ENCODE measurements at regions not wholly inside any gene's neighbourhood (a gene's known extent, or its start where the extent isn't known, plus 50 kb on each side); places are given as distances from the start of the nearest gene placed in this dataset.

DNA sequence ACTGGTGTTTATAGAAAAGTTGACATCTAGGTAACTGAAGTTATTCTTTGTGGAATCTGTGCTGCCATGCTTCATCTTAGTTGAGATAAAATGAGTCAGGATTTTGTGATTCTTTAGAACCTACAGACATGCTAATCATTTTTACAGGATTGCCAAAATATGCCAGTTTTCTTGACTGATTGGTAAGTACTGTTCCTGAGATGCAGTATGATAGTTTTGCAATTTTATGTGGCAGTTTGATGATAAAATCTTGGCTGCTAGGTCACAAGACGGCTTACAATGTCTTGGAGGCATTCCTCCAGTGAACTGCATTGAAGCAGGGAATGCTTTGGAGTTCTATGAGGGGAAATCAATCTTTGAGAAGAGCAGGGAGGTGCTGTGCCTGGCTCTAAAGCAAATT is 104.4 kb upstream of the ESX1 start:
- H3K27ac Mint-ChIP-seq: no peak overlapping the region

DNA sequence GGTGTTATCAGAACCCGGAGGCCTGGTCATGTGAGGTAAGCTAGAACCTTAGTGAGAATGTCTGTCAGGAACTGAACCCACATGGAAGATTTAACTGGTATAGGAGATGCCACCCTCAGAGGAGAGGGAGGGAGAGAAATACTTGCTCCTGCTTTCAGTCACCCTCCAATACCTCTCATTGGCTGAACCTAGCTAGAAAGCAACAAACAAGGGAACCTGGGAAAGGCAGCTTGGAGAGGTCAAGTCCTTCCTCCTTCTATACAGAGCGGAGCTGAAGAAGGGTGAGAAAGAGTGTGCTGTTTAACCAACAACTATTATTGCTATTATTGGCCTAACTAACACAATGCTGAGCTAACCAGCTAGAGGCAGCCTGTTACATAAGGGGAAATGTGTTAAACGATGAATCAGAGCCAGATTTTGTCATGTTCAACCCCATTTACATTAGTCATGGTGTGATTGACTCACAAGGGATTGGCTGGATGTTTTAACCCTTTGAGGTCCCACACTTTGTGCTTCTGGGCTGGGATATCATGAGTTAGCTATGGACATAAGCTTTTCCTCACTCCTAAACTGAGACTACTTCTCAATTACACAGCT is 96.5 kb upstream of the ESX1 start:
- TF ChIP-seq CTCF (conservative IDR thresholded peaks at IDR 0.05): no peak

More for the DNA sequence above, 104.4 kb upstream of the ESX1 start:
- no peak overlapping the region for H3K4me3 Mint-ChIP-seq
- peaks cover 10% of the 10 kb centered on the region for H3K9me3 Mint-ChIP-seq
- TF ChIP-seq CTCF (conservative IDR thresholded peaks at IDR 0.05): no peak
- no peaks in the 10 kb centered on the region for H3K4me1 Mint-ChIP-seq (ENCODE audit: unreplicated experiment)
- DNase-seq (ENCODE audit: extremely low spot score, unreplicated experiment): no peak
- H3K36me3 Mint-ChIP-seq: no peaks in the 10 kb centered on the region
- peaks cover 7% of the 10 kb centered on the region for H3K27me3 Mint-ChIP-seq

DNA sequence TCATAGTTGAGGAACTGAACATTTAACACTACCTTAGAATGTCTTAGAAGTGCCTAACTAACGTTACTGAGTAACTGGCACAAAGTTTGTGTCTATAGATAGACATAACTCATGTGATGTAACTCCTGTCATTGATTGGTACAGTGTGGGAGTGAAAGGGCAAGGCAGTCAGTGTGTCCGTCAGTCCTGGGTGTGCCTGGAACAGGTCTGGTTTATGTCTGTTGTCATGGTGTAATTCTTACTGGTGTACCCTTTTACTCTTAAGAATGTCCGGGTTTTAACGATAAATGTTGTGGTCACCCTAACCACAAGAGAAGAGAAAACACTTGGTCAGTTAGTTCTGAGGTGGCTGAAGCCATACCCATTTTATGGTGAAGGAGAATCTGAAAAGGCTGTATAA is 93.1 kb upstream of the ESX1 start:
- H3K4me1 Mint-ChIP-seq (ENCODE audit: unreplicated experiment): no peaks in the 10 kb centered on the region
- no peak overlapping the region for H3K4me3 Mint-ChIP-seq
- TF ChIP-seq CTCF (conservative IDR thresholded peaks at IDR 0.05): no peak
- no peaks in the 10 kb centered on the region for H3K36me3 Mint-ChIP-seq
- H3K27ac Mint-ChIP-seq: no peak overlapping the region
- no peaks in the 10 kb centered on the region for H3K9me3 Mint-ChIP-seq
- H3K27me3 Mint-ChIP-seq: no peaks in the 10 kb centered on the region
- no peak for DNase-seq (ENCODE audit: extremely low spot score, unreplicated experiment)

More for the DNA sequence above, 96.5 kb upstream of the ESX1 start:
- H3K36me3 Mint-ChIP-seq: no peaks in the 10 kb centered on the region
- no peaks in the 10 kb centered on the region for H3K9me3 Mint-ChIP-seq
- no peak overlapping the region for H3K4me3 Mint-ChIP-seq
- H3K27me3 Mint-ChIP-seq: no peaks in the 10 kb centered on the region
- no peak for DNase-seq (ENCODE audit: extremely low spot score, unreplicated experiment)
- H3K27ac Mint-ChIP-seq: no peak overlapping the region
- no peaks in the 10 kb centered on the region for H3K4me1 Mint-ChIP-seq (ENCODE audit: unreplicated experiment)

DNA sequence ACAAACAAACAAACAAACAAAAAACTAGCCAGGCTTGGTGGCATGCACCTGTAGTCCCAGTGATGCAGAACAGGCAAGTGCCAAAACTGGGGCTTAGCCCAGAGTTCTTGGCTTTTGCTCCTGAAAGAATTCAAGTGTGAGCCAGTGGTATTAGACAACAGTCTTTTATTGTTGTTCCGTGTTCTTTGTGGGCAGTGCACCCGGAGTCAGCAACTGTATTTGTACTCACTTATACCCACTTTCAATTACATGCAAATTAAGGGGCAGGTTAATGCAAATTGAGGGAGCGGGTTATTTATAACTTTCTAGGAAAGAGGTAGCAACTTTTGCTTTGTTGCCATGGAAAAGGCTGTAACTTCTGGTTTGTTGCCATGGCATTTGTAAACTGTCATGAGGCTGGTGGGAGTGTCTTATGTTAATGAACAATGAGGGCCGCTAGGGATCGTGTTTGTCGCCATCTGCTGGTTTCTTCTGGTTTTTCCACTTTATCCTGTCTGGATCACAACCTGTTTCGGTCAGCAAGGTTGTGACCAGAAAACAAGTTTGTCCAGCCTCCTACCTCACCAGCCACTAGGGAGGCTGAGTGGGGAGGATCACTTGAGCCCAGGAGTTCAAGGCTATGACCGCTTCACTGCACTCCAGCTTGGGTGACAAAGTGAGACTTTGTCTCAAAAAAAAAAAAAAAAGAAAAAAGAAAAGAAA is 88.8 kb upstream of the ESX1 start:
- H3K4me1 Mint-ChIP-seq (ENCODE audit: unreplicated experiment): no peaks in the 10 kb centered on the region
- no peaks in the 10 kb centered on the region for H3K9me3 Mint-ChIP-seq
- H3K27ac Mint-ChIP-seq: no peak overlapping the region
- DNase-seq (ENCODE audit: extremely low spot score, unreplicated experiment): no peak
- H3K27me3 Mint-ChIP-seq: no peaks in the 10 kb centered on the region
- peak; percentile 75 for TF ChIP-seq CTCF (conservative IDR thresholded peaks at IDR 0.05)
- no peak overlapping the region for H3K4me3 Mint-ChIP-seq
- H3K36me3 Mint-ChIP-seq: no peaks in the 10 kb centered on the region

- no peak for TF ChIP-seq CTCF (conservative IDR thresholded peaks at IDR 0.05)
- no peak for DNase-seq (ENCODE audit: extremely low spot score, unreplicated experiment)
- no peak overlapping the region for H3K4me3 Mint-ChIP-seq
- H3K9me3 Mint-ChIP-seq: no peaks in the 10 kb centered on the region
- no peaks in the 10 kb centered on the region for H3K27me3 Mint-ChIP-seq
- H3K36me3 Mint-ChIP-seq: no peaks in the 10 kb centered on the region
- H3K27ac Mint-ChIP-seq: no peak overlapping the region
- no peaks in the 10 kb centered on the region for H3K4me1 Mint-ChIP-seq (ENCODE audit: unreplicated experiment)
These were observed 87.3 kb upstream of the ESX1 start for GRCh38 chrX:104342065-104342464.

All from type B pancreatic cell (in vitro differentiated cells).